Natural killer cell (primary cell): ENCODE measurements at regions not wholly inside any gene's neighbourhood (a gene's known extent, or its start where the extent isn't known, plus 50 kb on each side); places are given as distances from the start of the nearest gene placed in this dataset.

Experiments used
- ATAC-seq, 3 donors: fragments of 150-1000 bp in 2 of 3; fragments of 200-7000 bp in 1 of 3; cut with Tn5 transposase; 1 replicate in 1 of 3; 2 replicates in 2 of 3; pipeline ENCODE4 v1.10.0; 2021; ENCODE audit warnings: mild to moderate bottlenecking in 2 of 3, moderate library complexity in 2 of 3
- DNase-seq, 2 donors: peaks; one replicate each; pipeline versions ENCODE4 v3.0.0 to v3.0.0-alpha.2; 2013 to 2021; ENCODE audit warnings: mixed read lengths in 1 of 2
- H3K27ac ChIP-seq: one replicate; pipeline ENCODE4 v1.5.1; 2013; ENCODE audit warnings: mild to moderate bottlenecking, low read length
- H3K27me3 ChIP-seq: one replicate; pipeline ENCODE4 v1.6.1; 2013; ENCODE audit warnings: low read length; ENCODE audit not compliant: control insufficient read depth, insufficient read depth
- H3K36me3 ChIP-seq: one replicate; pipeline ENCODE4 v1.6.1; 2013; ENCODE audit warnings: low read length; ENCODE audit not compliant: control insufficient read depth, insufficient read depth
- H3K4me1 ChIP-seq: one replicate; pipeline ENCODE4 v1.6.1; 2013; ENCODE audit warnings: low read length; ENCODE audit not compliant: control insufficient read depth, insufficient read depth
- H3K4me3 ChIP-seq: one replicate; pipeline ENCODE4 v1.5.1; 2013; ENCODE audit warnings: low read length
- H3K9me3 ChIP-seq: one replicate; pipeline ENCODE4 v1.6.1; 2013; ENCODE audit warnings: low read length; ENCODE audit not compliant: control insufficient read depth, insufficient read depth
- H3K27ac Mint-ChIP-seq, 2 donors: one replicate each; pipeline ENCODE4 v1.8.0; 2022; ENCODE audit warnings: mild to moderate bottlenecking in 2 of 2, mixed read lengths in 2 of 2, moderate library complexity in 1 of 2
- H3K27me3 Mint-ChIP-seq, 2 donors: one replicate each; pipeline ENCODE4 v1.8.0; 2022; ENCODE audit warnings: low read depth in 2 of 2, mixed read lengths in 2 of 2
- H3K36me3 Mint-ChIP-seq: one replicate; pipeline ENCODE4 v1.8.0; 2022; ENCODE audit warnings: mixed read lengths
- H3K4me1 Mint-ChIP-seq, 2 donors: one replicate each; pipeline ENCODE4 v1.8.0; 2022; ENCODE audit warnings: mixed read lengths in 2 of 2
- H3K4me3 Mint-ChIP-seq: one replicate; pipeline ENCODE4 v1.8.0; 2022; ENCODE audit warnings: mild to moderate bottlenecking, moderate library complexity, mixed read lengths
- H3K9me3 Mint-ChIP-seq, 2 donors: one replicate each; pipeline ENCODE4 v1.8.0; 2022; ENCODE audit warnings: mixed read lengths in 2 of 2
- WGBS: methylation state at CpG from one replicate; pipeline ENCODE4 v1.1.7; 2013; ENCODE audit warnings: missing lambda C conversion rate; ENCODE audit not compliant: insufficient coverage; 5-methylcytosine and 5-hydroxymethylcytosine counted together
- intact Hi-C: fragments of 100-400 bp; cut with micrococcal nuclease; formaldehyde crosslinking; loops from one replicate; pipeline ENCODE4 v1.14.2; 2022
- TF ChIP-seq, protein P1 (sequence below): fragments of 200-600 bp; IDR thresholded peaks from one replicate; pipeline ENCODE4 v1.8.0; 2022; ENCODE audit warnings: antibody characterized with exemption

DNA sequence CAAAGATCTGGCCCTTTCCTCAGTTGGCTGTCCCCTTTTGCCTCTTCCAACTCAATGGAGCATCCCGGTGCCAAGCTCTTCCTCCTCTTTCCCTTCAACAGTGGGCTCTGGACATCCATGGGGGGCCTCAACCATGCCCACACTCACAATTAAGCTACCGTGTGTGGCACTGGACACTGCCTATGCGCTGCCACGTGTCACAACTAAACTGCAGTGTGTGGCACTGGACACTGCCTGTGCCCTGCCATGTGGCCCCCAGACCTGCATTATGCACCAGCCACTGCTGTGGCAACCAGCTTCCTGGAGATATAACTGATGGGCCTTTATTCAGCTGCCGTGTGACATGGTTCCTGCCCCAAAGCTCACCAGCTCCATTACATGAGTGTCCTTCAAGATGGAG, 179.1 kb downstream of the KCNA5 start:
- no peaks in the 10 kb centered on the region for H3K27me3 ChIP-seq
- Mint-ChIP-seq H3K4me1 (peaks cover 0 to 9% of the 10 kb centered on the region in 2 donors), H3K27ac (no peak overlapping the region), H3K27me3 (peaks cover 0 to 6% of the 10 kb centered on the region in 2 donors), H3K4me3 (no peak overlapping the region), H3K9me3 (no peaks in the 10 kb centered on the region), H3K36me3 (no peaks in the 10 kb centered on the region)
- no peak overlapping the region for H3K4me3 ChIP-seq
- WGBS = 89% methylated on average over 5 of the region's 5 CpGs
- no peaks in the 10 kb centered on the region for H3K4me1 ChIP-seq
- no peaks in the 10 kb centered on the region for H3K36me3 ChIP-seq
- H3K27ac ChIP-seq = no peak overlapping the region
- no peaks in the 10 kb centered on the region for H3K9me3 ChIP-seq
- DNase-seq (no peak), ATAC-seq (no peak)
- TF ChIP-seq, protein P1, sequence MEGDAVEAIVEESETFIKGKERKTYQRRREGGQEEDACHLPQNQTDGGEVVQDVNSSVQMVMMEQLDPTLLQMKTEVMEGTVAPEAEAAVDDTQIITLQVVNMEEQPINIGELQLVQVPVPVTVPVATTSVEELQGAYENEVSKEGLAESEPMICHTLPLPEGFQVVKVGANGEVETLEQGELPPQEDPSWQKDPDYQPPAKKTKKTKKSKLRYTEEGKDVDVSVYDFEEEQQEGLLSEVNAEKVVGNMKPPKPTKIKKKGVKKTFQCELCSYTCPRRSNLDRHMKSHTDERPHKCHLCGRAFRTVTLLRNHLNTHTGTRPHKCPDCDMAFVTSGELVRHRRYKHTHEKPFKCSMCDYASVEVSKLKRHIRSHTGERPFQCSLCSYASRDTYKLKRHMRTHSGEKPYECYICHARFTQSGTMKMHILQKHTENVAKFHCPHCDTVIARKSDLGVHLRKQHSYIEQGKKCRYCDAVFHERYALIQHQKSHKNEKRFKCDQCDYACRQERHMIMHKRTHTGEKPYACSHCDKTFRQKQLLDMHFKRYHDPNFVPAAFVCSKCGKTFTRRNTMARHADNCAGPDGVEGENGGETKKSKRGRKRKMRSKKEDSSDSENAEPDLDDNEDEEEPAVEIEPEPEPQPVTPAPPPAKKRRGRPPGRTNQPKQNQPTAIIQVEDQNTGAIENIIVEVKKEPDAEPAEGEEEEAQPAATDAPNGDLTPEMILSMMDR = no peak
- intact Hi-C loops = no loop called here

DNA sequence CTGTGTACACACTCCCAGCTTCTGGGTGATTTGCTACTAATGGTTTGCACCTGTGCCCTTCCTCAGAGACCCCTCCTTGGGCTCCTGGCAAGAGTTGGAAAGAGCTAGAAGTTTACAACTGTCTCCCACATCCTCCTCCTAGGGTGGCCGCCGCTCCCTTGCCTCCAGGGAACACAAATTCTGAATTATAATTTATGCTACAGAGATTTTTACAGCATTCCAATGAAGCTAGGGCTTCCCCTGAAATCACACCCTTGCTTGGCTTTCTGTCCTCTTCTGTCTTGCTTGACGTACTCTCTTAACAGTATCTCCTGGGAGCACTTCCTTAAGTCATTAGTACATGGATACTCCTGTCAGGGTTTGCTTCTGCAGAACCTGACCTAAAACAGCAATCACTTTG, 180.2 kb downstream of the KCNA5 start:
- no peak for DNase-seq

DNA sequence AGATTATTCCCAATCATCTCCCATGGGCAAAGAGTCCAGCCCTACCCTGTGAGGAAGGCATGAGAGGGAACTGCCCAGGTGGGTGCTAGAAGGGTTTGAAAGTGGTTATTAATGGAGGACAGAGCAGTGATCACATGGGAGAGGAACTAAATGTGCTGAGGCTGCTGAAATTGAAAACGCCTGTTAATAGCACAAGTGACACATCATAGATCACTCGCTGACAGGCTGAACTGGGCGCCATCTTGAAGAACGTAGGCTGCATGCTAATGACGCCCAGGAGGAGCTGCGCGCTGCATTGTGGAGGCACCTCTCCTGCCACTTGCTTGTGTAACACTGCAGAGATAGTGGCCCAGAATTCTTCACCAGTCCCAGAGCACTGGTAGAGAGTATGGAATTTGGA, 182.9 kb downstream of the KCNA5 start:
- Histone ChIP-seq H3K36me3 (no peaks in the 10 kb centered on the region), H3K4me3 (no peak overlapping the region), H3K4me1 (no peaks in the 10 kb centered on the region), H3K27ac (no peak overlapping the region), H3K27me3 (no peaks in the 10 kb centered on the region), H3K9me3 (no peaks in the 10 kb centered on the region)
- DNase-seq (no peak), ATAC-seq (no peak)
- no peak overlapping the region for H3K27ac Mint-ChIP-seq
- intact Hi-C loops = no loop called here
- 93% methylated on average over 7 of the region's 7 CpGs for WGBS
- no peak overlapping the region for H3K4me3 Mint-ChIP-seq
- no peaks in the 10 kb centered on the region for H3K36me3 Mint-ChIP-seq
- H3K9me3 Mint-ChIP-seq = no peaks in the 10 kb centered on the region
- TF ChIP-seq, protein P1 = no peak
- H3K27me3 Mint-ChIP-seq = peaks cover 0 to 3% of the 10 kb centered on the region in 2 donors
- no peaks in the 10 kb centered on the region for H3K4me1 Mint-ChIP-seq

More for the DNA sequence above, 180.2 kb downstream of the KCNA5 start:
- Histone ChIP-seq H3K27ac (no peak overlapping the region), H3K27me3 (no peaks in the 10 kb centered on the region), H3K4me3 (no peak overlapping the region), H3K4me1 (no peaks in the 10 kb centered on the region), H3K36me3 (no peaks in the 10 kb centered on the region), H3K9me3 (no peaks in the 10 kb centered on the region)
- no peaks in the 10 kb centered on the region for H3K9me3 Mint-ChIP-seq
- H3K4me1 Mint-ChIP-seq = peaks cover 0 to 9% of the 10 kb centered on the region in 2 donors
- no peaks in the 10 kb centered on the region for H3K36me3 Mint-ChIP-seq
- H3K27ac Mint-ChIP-seq = no peak overlapping the region
- intact Hi-C loops = no loop called here
- H3K27me3 Mint-ChIP-seq = peaks cover 0 to 5% of the 10 kb centered on the region in 2 donors
- WGBS = 87% methylated on average over 3 of the region's 3 CpGs
- ATAC-seq = no peak
- TF ChIP-seq, protein P1 = no peak
- no peak overlapping the region for H3K4me3 Mint-ChIP-seq

DNA sequence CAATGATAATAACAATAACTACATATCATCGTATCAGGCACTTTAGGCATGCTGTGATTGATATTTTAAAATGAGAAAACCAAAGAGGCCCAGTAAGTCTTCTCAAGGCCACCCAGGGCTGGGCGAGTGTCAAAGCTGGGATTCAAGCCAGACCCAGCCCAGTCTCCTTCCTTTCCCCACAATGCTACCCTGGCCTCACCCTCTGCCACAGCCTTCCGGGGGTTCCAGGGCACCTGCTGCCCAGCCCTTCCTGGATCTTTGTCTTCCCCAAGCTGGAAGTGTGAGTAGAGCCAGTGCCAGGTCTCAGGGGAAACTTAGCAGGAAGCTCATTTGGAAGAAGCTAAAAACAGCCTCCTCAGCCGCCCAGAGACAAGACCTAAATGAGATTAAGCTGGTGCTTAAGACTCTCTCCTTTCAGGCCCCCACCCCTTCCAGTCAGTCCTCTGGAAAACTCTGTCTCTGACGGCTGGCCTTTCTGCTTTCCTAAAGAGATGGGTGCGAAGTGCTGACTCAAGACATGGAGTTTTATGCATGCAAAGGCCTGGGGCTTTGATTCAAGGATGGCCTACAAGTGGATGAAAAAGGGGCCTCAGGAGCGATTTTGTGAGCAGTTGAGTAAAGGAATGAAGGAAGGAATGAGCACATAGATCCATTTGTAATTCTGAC, 184.2 kb downstream of the KCNA5 start:
- H3K4me3 ChIP-seq = no peak overlapping the region
- TF ChIP-seq, protein P1 = no peak
- no peaks in the 10 kb centered on the region for H3K9me3 ChIP-seq
- H3K4me1 Mint-ChIP-seq = no peaks in the 10 kb centered on the region
- ATAC-seq (no peak), DNase-seq (no peak)
- 83% methylated on average over 6 of the region's 7 CpGs for WGBS
- H3K9me3 Mint-ChIP-seq = no peaks in the 10 kb centered on the region
- no peak overlapping the region for H3K4me3 Mint-ChIP-seq
- no peaks in the 10 kb centered on the region for H3K36me3 ChIP-seq
- H3K4me1 ChIP-seq = no peaks in the 10 kb centered on the region
- H3K27me3 ChIP-seq = no peaks in the 10 kb centered on the region
- no peak overlapping the region for H3K27ac ChIP-seq
- H3K27ac Mint-ChIP-seq = no peak overlapping the region
- intact Hi-C loops = no loop called here
- no peaks in the 10 kb centered on the region for H3K36me3 Mint-ChIP-seq
- no peaks in the 10 kb centered on the region for H3K27me3 Mint-ChIP-seq
